H1 (cell line): ENCODE measurements at regions not wholly inside any gene's neighbourhood (a gene's known extent, or its start where the extent isn't known, plus 50 kb on each side); places are given as distances from the start of the nearest gene placed in this dataset.

Experiments
- CTCF ChIA-PET: fragments of 300-600 bp; sonication (Branson Sonifier 250); formaldehyde crosslinking; loops from one replicate; lab custom pipeline; 2021; ENCODE audit not compliant: partially characterized antibody; lab: Charles Lee
- POLR2A ChIA-PET: fragments of 300-600 bp; sonication (Branson Sonifier 250); formaldehyde crosslinking; loops from one replicate; lab custom pipeline; 2021; ENCODE audit warnings: inconsistent platforms; ENCODE audit not compliant: partially characterized antibody; lab: Charles Lee
- DNase-seq, 2 experiments: peaks; one replicate each; pipeline versions ENCODE4 v3.0.0 to v3.0.0-alpha.2; 2010 to 2022; ENCODE audit warnings: low spot score in 2 of 2, low read depth in 1 of 2, mixed read lengths in 1 of 2
- FAIRE-seq: peaks from 2 replicates; lab custom pipeline; 2011; peaks lifted over from hg19 to GRCh38; lab: Jason Lieb, UNC
- H2AFZ ChIP-seq: 2 replicates; pipeline ENCODE4 v1.8.1; 2012; ENCODE audit warnings: low read length, inconsistent platforms
- H2AK5ac ChIP-seq: 2 replicates; pipeline ENCODE4 v1.6.1; 2013; ENCODE audit warnings: low read depth, low read length
- H2BK120ac ChIP-seq: replicated peaks from 2 replicates; pipeline ENCODE3; 2013; ENCODE audit warnings: low read depth, low read length, inconsistent platforms
- H2BK12ac ChIP-seq: 2 replicates; pipeline ENCODE4 v1.6.1; 2013; ENCODE audit warnings: low read depth, low read length
- H2BK15ac ChIP-seq: 2 replicates; pipeline ENCODE4 v1.6.1; 2013; ENCODE audit warnings: low read length
- H2BK20ac ChIP-seq: 2 replicates; pipeline ENCODE4 v1.6.1; 2013; ENCODE audit warnings: low read length
- H2BK5ac ChIP-seq: 2 replicates; pipeline ENCODE4 v1.6.1; 2013; ENCODE audit warnings: low read depth, low read length
- H3K14ac ChIP-seq: 2 replicates; pipeline ENCODE4 v1.6.1; 2013; ENCODE audit warnings: inconsistent platforms; ENCODE audit not compliant: insufficient read length
- H3K18ac ChIP-seq: 2 replicates; pipeline ENCODE4 v1.6.1; 2013; ENCODE audit warnings: low read length; ENCODE audit errors: extremely low read depth
- H3K23ac ChIP-seq: 2 replicates; pipeline ENCODE4 v1.6.1; 2013; ENCODE audit warnings: inconsistent platforms; ENCODE audit not compliant: insufficient read length
- H3K23me2 ChIP-seq: 2 replicates; pipeline ENCODE4 v1.6.1; 2013; ENCODE audit warnings: low read depth, low read length
- H3K27ac ChIP-seq: 2 replicates; pipeline ENCODE4 v1.6.1; 2011; ENCODE audit warnings: low read depth, low read length, inconsistent platforms
- H3K27me3 ChIP-seq, 4 experiments: replicated peaks in 1 of 4; 1 replicate in 1 of 4; 2 replicates in 3 of 4; pipeline versions ENCODE4 v1.6.1 to v1.8.1; 2011 to 2013; ENCODE audit warnings: low read length in 3 of 4, mild to moderate bottlenecking in 3 of 4, inconsistent platforms in 2 of 4, mixed read lengths in 2 of 4, moderate library complexity in 1 of 4; ENCODE audit not compliant: control insufficient read depth in 3 of 4, insufficient read depth in 3 of 4; ENCODE audit errors: extremely low read depth in 1 of 4
- H3K36me3 ChIP-seq, 4 experiments: 2 replicates each; pipeline versions ENCODE4 v1.6.1 to v1.8.1; 2011 to 2013; ENCODE audit warnings: mild to moderate bottlenecking in 4 of 4, low read length in 3 of 4, moderate library complexity in 2 of 4, control low read depth in 1 of 4, inconsistent platforms in 1 of 4; ENCODE audit not compliant: insufficient read depth in 4 of 4, control insufficient read depth in 2 of 4
- H3K4ac ChIP-seq: replicated peaks from 2 replicates; pipeline ENCODE3; 2013; ENCODE audit warnings: low read length, low read depth, mixed read lengths, inconsistent platforms; ENCODE audit not compliant: insufficient read length
- H3K4me1 ChIP-seq, 4 experiments: replicated peaks in 1 of 4; 1 replicate in 1 of 4; 2 replicates in 3 of 4; pipeline versions ENCODE4 v1.6.1 to v1.8.1; 2011 to 2013; ENCODE audit warnings: low read length in 3 of 4, inconsistent platforms in 2 of 4, mixed read lengths in 1 of 4; ENCODE audit not compliant: insufficient read depth in 4 of 4, control insufficient read depth in 3 of 4
- H3K4me2 ChIP-seq, 2 experiments: 2 replicates each; pipeline versions ENCODE4 v1.6.1 to v1.8.1; 2011 to 2013; ENCODE audit warnings: low read depth in 2 of 2, low read length in 2 of 2, control low read depth in 1 of 2, inconsistent platforms in 1 of 2, mild to moderate bottlenecking in 1 of 2; ENCODE audit not compliant: insufficient read depth in 1 of 2
- H3K4me3 ChIP-seq, 4 experiments: fragments of 200-600, 300-600 bp in 1 of 4; sonication (generic), shearing (Covaris generic), sonication (Bioruptor Twin) in 1 of 4; 2 replicates each; pipeline versions ENCODE4 v1.5.1 to v1.8.1; 2011 to 2016; ENCODE audit warnings: low read length in 4 of 4, low read depth in 3 of 4, control low read depth in 2 of 4, inconsistent platforms in 2 of 4, mild to moderate bottlenecking in 2 of 4, mixed read lengths in 1 of 4, moderate library complexity in 1 of 4; ENCODE audit not compliant: insufficient read depth in 2 of 4; ENCODE audit errors: extremely low read depth in 1 of 4
- H3K56ac ChIP-seq: replicated peaks from 2 replicates; pipeline ENCODE3; 2013; ENCODE audit warnings: low read depth, mild to moderate bottlenecking, mixed read lengths, low read length, inconsistent platforms; ENCODE audit not compliant: insufficient read length
- H3K79me1 ChIP-seq: 2 replicates; pipeline ENCODE4 v1.6.1; 2013; ENCODE audit warnings: low read depth, low read length, control low read depth
- H3K79me2 ChIP-seq, 2 experiments: 2 replicates each; pipeline versions ENCODE4 v1.6.1 to v1.8.1; 2012 to 2013; ENCODE audit warnings: low read length in 2 of 2, mild to moderate bottlenecking in 2 of 2, inconsistent platforms in 1 of 2; ENCODE audit not compliant: insufficient read depth in 2 of 2, control insufficient read depth in 1 of 2
- H3K9ac ChIP-seq, 4 experiments: replicated peaks in 1 of 4; 1 replicate in 1 of 4; 2 replicates in 3 of 4; pipeline versions ENCODE4 v1.6.1 to v1.8.1; 2011 to 2013; ENCODE audit warnings: low read depth in 3 of 4, low read length in 3 of 4, control low read depth in 2 of 4, mild to moderate bottlenecking in 2 of 4, moderate library complexity in 2 of 4, inconsistent platforms in 1 of 4; ENCODE audit errors: extremely low read depth in 1 of 4
- H3K9me3 ChIP-seq, 2 experiments: 2 replicates each; pipeline versions ENCODE4 v1.6.1 to v1.8.1; 2012 to 2013; ENCODE audit warnings: mild to moderate bottlenecking in 2 of 2, moderate library complexity in 2 of 2, control low read depth in 1 of 2, inconsistent platforms in 1 of 2, low read depth in 1 of 2, low read length in 1 of 2, mixed read lengths in 1 of 2; ENCODE audit not compliant: insufficient read depth in 2 of 2
- H4K20me1 ChIP-seq, 2 experiments: replicated peaks in 1 of 2; 2 replicates each; pipeline versions ENCODE3 to v1.8.1; 2011 to 2013; ENCODE audit warnings: inconsistent platforms in 2 of 2, low read length in 2 of 2, mild to moderate bottlenecking in 1 of 2; ENCODE audit not compliant: insufficient read depth in 2 of 2, control insufficient read depth in 1 of 2
- H4K5ac ChIP-seq: 2 replicates; pipeline ENCODE4 v1.6.1; 2013; ENCODE audit warnings: low read length, low read depth, mixed read lengths, inconsistent platforms; ENCODE audit not compliant: insufficient read length
- H4K8ac ChIP-seq: 2 replicates; pipeline ENCODE4 v1.8.0; 2013; ENCODE audit warnings: mild to moderate bottlenecking, moderate library complexity, low read length, inconsistent platforms; ENCODE audit not compliant: insufficient read depth; ENCODE audit errors: extremely low read depth
- H4K91ac ChIP-seq: replicated peaks from 2 replicates; pipeline ENCODE3; 2013; ENCODE audit warnings: low read length, mixed read lengths, inconsistent platforms; ENCODE audit not compliant: insufficient read length
- SIRT6 ChIP-seq: IDR thresholded peaks from one replicate; pipeline ENCODE4 v1.7.1; 2012; ENCODE audit warnings: low read length, inconsistent platforms
- WGBS, 2 experiments: shearing (Covaris generic) in 1 of 2; methylation state at CpG; one replicate each; pipeline versions ENCODE4 v1.1.6 to v1.1.7; 2013 to 2015; ENCODE audit warnings: low lambda C conversion rate in 2 of 2, mixed read lengths in 2 of 2, inconsistent platforms in 1 of 2, low coverage in 1 of 2, missing lambda C conversion rate in 1 of 2; ENCODE audit not compliant: insufficient replicate concordance in 2 of 2, insufficient coverage in 1 of 2, insufficient read length in 1 of 2; ENCODE audit errors: extremely low coverage in 1 of 2, missing lambda C conversion rate in 1 of 2; 5-methylcytosine and 5-hydroxymethylcytosine counted together

GRCh38 chr4:134722306-134722705 is 520.7 kb upstream of the PABPC4L start:
- Histone ChIP-seq H2BK15ac (no peak overlapping the region), H3K56ac (no peak overlapping the region), H3K4me1 (no peaks in the 10 kb centered on the region), H2BK20ac (no peak overlapping the region), H3K27ac (no peak overlapping the region), H3K9me3 (no peaks in the 10 kb centered on the region), H3K36me3 (no peaks in the 10 kb centered on the region), H3K4me3 (no peak overlapping the region), H3K79me1 (no peaks in the 10 kb centered on the region), H2BK12ac (no peak overlapping the region), H3K23ac (no peak overlapping the region), H3K27me3 (no peaks in the 10 kb centered on the region), H3K4me2 (no peak overlapping the region), H3K14ac (no peak overlapping the region), H4K20me1 (no peaks in the 10 kb centered on the region), H3K9ac (no peak overlapping the region), H4K5ac (no peak overlapping the region), H2AK5ac (no peak overlapping the region), H3K23me2 (no peaks in the 10 kb centered on the region), H2AFZ (no peak overlapping the region), H4K8ac (no peak overlapping the region), H3K18ac (no peak overlapping the region), H2BK5ac (no peak overlapping the region), H2BK120ac (no peak overlapping the region), H3K79me2 (no peaks in the 10 kb centered on the region), H3K4ac (no peak overlapping the region), H4K91ac (no peak overlapping the region)
- DNase-seq (no peak), FAIRE-seq (no peak)
- 90% methylated on average over 1 of the region's 1 CpG; no CpG with 5 or more reads in 1 of the 2 experiments for WGBS, 2 experiments
- ChIA-PET POLR2A (no interaction called here), CTCF (no interaction called here)
- no peak for TF ChIP-seq SIRT6
